K562 (cell line): ENCODE measurements at regions not wholly inside any gene's neighbourhood (a gene's known extent, or its start where the extent isn't known, plus 50 kb on each side); places are given as distances from the start of the nearest gene placed in this dataset.

Experiments
- ATAC-seq: fragments of 200-7000 bp; cut with Tn5 transposase; 3 replicates; pipeline ENCODE4 v1.9.1; 2020; ENCODE audit warnings: moderate library complexity
- BruUV-seq: library from RNA; stranded (reverse); fragments of 400-500 nt; replicated peaks from 2 replicates; lab custom pipeline; 2021; lab: Mats Ljungman, UMichigan
- CTCF ChIA-PET: fragments of 300-600 bp; formaldehyde crosslinking; extraction: SDS; loops from one replicate; lab custom pipeline; 2021; ENCODE audit warnings: low intra/inter-chr PET ratio; lab: Yijun Ruan, JAX
- POLR2A ChIA-PET: fragments of 300-600, 350-650 bp; sonication (Branson Sonifier 250); formaldehyde crosslinking; extraction: SDS; loops from one replicate; lab custom pipeline; 2021; ENCODE audit warnings: antibody characterized with exemption, inconsistent platforms; lab: Yijun Ruan, JAX
- DNase-seq, 4 experiments: peaks; one replicate each; pipeline versions ENCODE4 v3.0.0 to v3.0.0-alpha.2; 2011 to 2018; ENCODE audit warnings: low spot score in 3 of 4, mixed read lengths in 3 of 4; ENCODE audit errors: extremely low read depth in 1 of 4
- FAIRE-seq: peaks from 2 replicates; lab custom pipeline; 2011; peaks lifted over from hg19 to GRCh38; lab: Jason Lieb, UNC
- H2AFZ ChIP-seq: 2 replicates; pipeline ENCODE4 v1.6.0; 2011; ENCODE audit warnings: low read depth, low read length, control low read depth, inconsistent platforms
- H3K27ac ChIP-seq: fragments of 200-600 bp; 3 replicates; pipeline ENCODE4 v1.8.0; 2011; ENCODE audit warnings: low read depth, mild to moderate bottlenecking, control low read depth, inconsistent platforms, low read length, moderate library complexity, mixed read lengths; ENCODE audit errors: extremely low read depth
- H3K27me3 ChIP-seq, 2 experiments: fragments of 300-600 bp in 1 of 2; 2 replicates in 1 of 2; 3 replicates in 1 of 2; pipeline versions ENCODE4 v1.6.0 to v1.8.0; 2011; ENCODE audit warnings: inconsistent platforms in 2 of 2, low read length in 2 of 2, mild to moderate bottlenecking in 1 of 2, mixed read lengths in 1 of 2, moderate library complexity in 1 of 2; ENCODE audit not compliant: control insufficient read depth in 2 of 2, insufficient read depth in 2 of 2
- H3K36me3 ChIP-seq: fragments of 300-600 bp; 3 replicates; pipeline ENCODE4 v1.8.0; 2011; ENCODE audit warnings: mild to moderate bottlenecking, low read length, inconsistent platforms; ENCODE audit not compliant: control insufficient read depth, insufficient read depth
- H3K4me1 ChIP-seq, 2 experiments: fragments of 200-600 bp in 1 of 2; replicated peaks in 1 of 2; 2 replicates in 1 of 2; 3 replicates in 1 of 2; pipeline versions ENCODE4 v1.5.1 to v1.8.0; 2011; ENCODE audit warnings: inconsistent platforms in 2 of 2, low read length in 2 of 2, mild to moderate bottlenecking in 1 of 2, mixed read lengths in 1 of 2, moderate library complexity in 1 of 2; ENCODE audit not compliant: control insufficient read depth in 2 of 2, insufficient read depth in 2 of 2
- H3K4me2 ChIP-seq: 2 replicates; pipeline ENCODE4 v1.6.1; 2011; ENCODE audit warnings: low read length, control low read depth, inconsistent platforms, mixed read lengths; ENCODE audit not compliant: insufficient read depth
- H3K4me3 ChIP-seq: fragments of 200-600 bp; sonication (generic), shearing (Covaris generic); 2 replicates; pipeline ENCODE4 v1.5.1; 2016; ENCODE audit warnings: control low read depth, inconsistent platforms
- H3K79me2 ChIP-seq: fragments of 200-600 bp; 3 replicates; pipeline ENCODE4 v1.8.0; 2011; ENCODE audit warnings: low read length, inconsistent platforms; ENCODE audit not compliant: control insufficient read depth, insufficient read depth
- H3K9ac ChIP-seq, 2 experiments: 2 replicates each; pipeline versions ENCODE4 v1.6.0 to v1.6.1; 2011; ENCODE audit warnings: low read depth in 2 of 2, low read length in 2 of 2, control low read depth in 1 of 2, inconsistent platforms in 1 of 2, mild to moderate bottlenecking in 1 of 2, mixed read lengths in 1 of 2; ENCODE audit not compliant: insufficient read depth in 1 of 2
- H3K9me1 ChIP-seq: one replicate; pipeline ENCODE4 v1.6.0; 2011; ENCODE audit warnings: inconsistent platforms, mild to moderate bottlenecking, low read length, moderate library complexity; ENCODE audit not compliant: control insufficient read depth, insufficient read depth
- H3K9me3 ChIP-seq: replicated peaks from 2 replicates; pipeline ENCODE4 v1.5.1; 2011; ENCODE audit warnings: low read depth, low read length, inconsistent platforms; ENCODE audit not compliant: control insufficient read depth, insufficient read depth
- H4K20me1 ChIP-seq: replicated peaks from 2 replicates; pipeline ENCODE4 v1.6.1; 2011; ENCODE audit warnings: low read length, inconsistent platforms, mixed read lengths; ENCODE audit not compliant: control insufficient read depth, insufficient read depth
- E2F1 ChIP-seq: sonication (generic); formaldehyde crosslinking; IDR thresholded peaks from 2 replicates; pipeline ENCODE4 v1.8.1; 2023; ENCODE audit warnings: mild to moderate bottlenecking, missing genetic modification reagents, moderate library complexity
- ELK3 ChIP-seq: fragments of 450-650 bp; formaldehyde crosslinking; IDR thresholded peaks from 2 replicates; pipeline ENCODE4 v1.4.0; 2020; ENCODE audit warnings: mild to moderate bottlenecking
- ESRRA ChIP-seq: fragments of 450-650 bp; IDR thresholded peaks from 2 replicates; pipeline ENCODE4 v1.6.1; 2014; ENCODE audit warnings: low read depth, mild to moderate bottlenecking, moderate library complexity, borderline replicate concordance
- GABPB2 ChIP-seq: fragments of 250-450 bp; sonication (Bioruptor Pico); conservative IDR thresholded peaks from 2 replicates; pipeline ENCODE4 v1.5.1; 2021; ENCODE audit warnings: mild to moderate bottlenecking
- HES1 ChIP-seq: fragments of 450-650 bp; IDR thresholded peaks from 2 replicates; pipeline ENCODE4 v1.6.1; 2016; ENCODE audit warnings: low read depth, mild to moderate bottlenecking, moderate library complexity
- MED1 ChIP-seq: sonication (generic); formaldehyde crosslinking; IDR thresholded peaks from 2 replicates; pipeline ENCODE4 v1.8.1; 2023; ENCODE audit warnings: missing genetic modification reagents, borderline replicate concordance
- MTF1 ChIP-seq: fragments of 250-450 bp; sonication (Bioruptor Pico); IDR thresholded peaks from 2 replicates; pipeline ENCODE4 v1.9.0; 2021; ENCODE audit warnings: moderate library complexity, mild to moderate bottlenecking, inconsistent platforms, borderline replicate concordance
- MYC ChIP-seq, 2 experiments: fragments of 250-450 bp in 1 of 2; sonication (Bioruptor Pico) in 1 of 2; IDR thresholded peaks; 2 replicates each; pipeline versions ENCODE4 v1.5.1 to v1.6.1; 2012 to 2021; ENCODE audit warnings: low read depth in 2 of 2, borderline replicate concordance in 1 of 2, improper control_type of control experiment in 1 of 2, low read length in 1 of 2, mild to moderate bottlenecking in 1 of 2, moderate library complexity in 1 of 2
- SMAD3 ChIP-seq: fragments of 450-650 bp; formaldehyde crosslinking; conservative IDR thresholded peaks from 2 replicates; pipeline ENCODE4 v1.4.0; 2020; ENCODE audit warnings: mild to moderate bottlenecking
- STAG1 ChIP-seq: sonication (generic); formaldehyde crosslinking; IDR thresholded peaks from 2 replicates; pipeline ENCODE4 v1.5.0; 2020; ENCODE audit warnings: missing genetic modification reagents, borderline replicate concordance
- THAP7 ChIP-seq: fragments of 250-450 bp; sonication (Bioruptor Pico); IDR thresholded peaks from 2 replicates; pipeline ENCODE4 v1.5.0; 2021
- U2AF2 ChIP-seq: fragments of 200-400 bp; formaldehyde crosslinking; optimal IDR thresholded peaks from 2 replicates; pipeline ENCODE3; 2017; ENCODE audit warnings: low read depth, mild to moderate bottlenecking, low read length
- USF2 ChIP-seq: sonication (generic); formaldehyde crosslinking; IDR thresholded peaks from 2 replicates; pipeline ENCODE4 v1.5.0; 2020; ENCODE audit warnings: missing genetic modification reagents
- ZNF197 ChIP-seq: fragments of 200-800 bp; sonication (Bioruptor generic); IDR thresholded peaks from 2 replicates; pipeline ENCODE4 v1.6.1; 2016; ENCODE audit warnings: low read depth, missing genetic modification characterization, missing compliant biosample characterization
- ZNF24 ChIP-seq: fragments of 450-650 bp; IDR thresholded peaks from 2 replicates; pipeline ENCODE4 v1.6.1; 2016
- ZNF639 ChIP-seq, 2 experiments: fragments of 200-800 bp in 1 of 2; sonication (Bioruptor generic) in 1 of 2; sonication (generic) in 1 of 2; formaldehyde crosslinking in 1 of 2; IDR thresholded peaks in 1 of 2; conservative IDR thresholded peaks in 1 of 2; 2 replicates each; pipeline versions ENCODE4 v1.5.0 to v1.6.1; 2016 to 2020; ENCODE audit warnings: missing compliant biosample characterization in 1 of 2, missing genetic modification characterization in 1 of 2, missing genetic modification reagents in 1 of 2
- WGBS: fragments of 100-300 bp; shearing (Covaris generic); methylation state at CpG from one replicate; pipeline ENCODE4 v1.1.6; 2016; ENCODE audit warnings: low coverage, mixed read lengths; ENCODE audit not compliant: insufficient coverage; ENCODE audit errors: missing lambda C conversion rate; 5-methylcytosine and 5-hydroxymethylcytosine counted together
- in situ Hi-C: fragments of 300-500 bp; cut with MboI; formaldehyde crosslinking; loops from 4 replicates; pipeline ENCODE4 v1.15.0; 2018; ENCODE audit warnings: inconsistent platforms, mixed read lengths
- intact Hi-C: fragments of 100-400 bp; cut with micrococcal nuclease; formaldehyde crosslinking; loops from 2 replicates; pipeline ENCODE4 v1.14.2; 2022

- DNase-seq = no peak
- no peaks in the 10 kb centered on the region for H3K9me3 ChIP-seq
- H4K20me1 ChIP-seq = 0 out of 2 replicates have a peak, but pooled peaks cover 7% of the 10 kb centered on the region
- intact Hi-C loops = no loop called here
- in situ Hi-C loops = no loop called here
- FAIRE-seq = no peak
- H3K9me1 ChIP-seq = peaks cover 3% of the 10 kb centered on the region
- no peak overlapping the region for H3K27ac ChIP-seq
- no peak for ATAC-seq
- ChIA-PET POLR2A (interaction anchor here (0.6 to 2.4 kb wide), 4 partner anchors 14 to 503 kb away, joined by 3 to 10 read pairs (median 5); no protein-coding TSS in a partner anchor), CTCF (interaction anchor here (0.6 to 0.7 kb wide), 2 partner anchors 130 to 140 kb away, joined by 3 to 4 read pairs; no protein-coding TSS in a partner anchor)
- H2AFZ ChIP-seq = no peak overlapping the region
- no peak overlapping the region for H3K4me2 ChIP-seq
- H3K4me3 ChIP-seq = no peak overlapping the region
- WGBS = under 1% methylated on average over 4 of the region's 4 CpGs
- peaks cover 25 to 33% of the 10 kb centered on the region in 2 experiments for H3K27me3 ChIP-seq
- H3K4me1 ChIP-seq = peaks cover 0 to 7% of the 10 kb centered on the region in 2 experiments; a peak in 1 of 5 replicates
- BruUV-seq = no TSS peak
- no peaks in the 10 kb centered on the region for H3K79me2 ChIP-seq
- H3K36me3 ChIP-seq = no peaks in the 10 kb centered on the region
- H3K9ac ChIP-seq = no peak overlapping the region
- TF ChIP-seq E2F1 (CRISPR knock-in tag) = 0 out of 2 replicates have a peak, but pooled peaks have one; percentile 13
- TF ChIP-seq HES1 = no peak
- TF ChIP-seq GABPB2 (CRISPR knock-in tag) = no peak
- TF ChIP-seq ELK3 = no peak
- TF ChIP-seq ZNF639 (CRISPR knock-in tag; conservative IDR thresholded peaks at IDR 0.05 in 1 of 2, IDR thresholded peaks at IDR 0.05 in 1 of 2) = peak in 1 of 2 experiments; percentile 15; a peak in 1 of 4 replicates
- no peak for TF ChIP-seq THAP7 (CRISPR knock-in tag)
- no peak for TF ChIP-seq SMAD3 (CRISPR knock-in tag)
- no peak for TF ChIP-seq ESRRA
- TF ChIP-seq ZNF197 = no peak
- TF ChIP-seq STAG1 (CRISPR knock-in tag) = no peak
- no peak for TF ChIP-seq MTF1
- TF ChIP-seq MED1 = 0 out of 2 replicates have a peak, but pooled peaks have one; percentile 85
- TF ChIP-seq U2AF2 = no peak
- no peak for TF ChIP-seq ZNF24
- TF ChIP-seq MYC (IDR thresholded peaks at IDR 0.05; ENCODE audit: low read depth, low read length) = no peak
- TF ChIP-seq MYC (CRISPR knock-in tag; IDR thresholded peaks at IDR 0.05; ENCODE audit: borderline replicate concordance, low read depth) = no peak
- 0 out of 2 replicates have a peak, but pooled peaks have one; percentile 0 for TF ChIP-seq USF2 (CRISPR knock-in tag)
Measured at GRCh38 chr22:22833488-22833887, 54.1 kb upstream of the IGLL5 start.
